ENCODE measurements at regions not wholly inside any gene's neighbourhood (a gene's known extent, or its start where the extent isn't known, plus 50 kb on each side); places are given as distances from the start of the nearest gene placed in this dataset.

DNA sequence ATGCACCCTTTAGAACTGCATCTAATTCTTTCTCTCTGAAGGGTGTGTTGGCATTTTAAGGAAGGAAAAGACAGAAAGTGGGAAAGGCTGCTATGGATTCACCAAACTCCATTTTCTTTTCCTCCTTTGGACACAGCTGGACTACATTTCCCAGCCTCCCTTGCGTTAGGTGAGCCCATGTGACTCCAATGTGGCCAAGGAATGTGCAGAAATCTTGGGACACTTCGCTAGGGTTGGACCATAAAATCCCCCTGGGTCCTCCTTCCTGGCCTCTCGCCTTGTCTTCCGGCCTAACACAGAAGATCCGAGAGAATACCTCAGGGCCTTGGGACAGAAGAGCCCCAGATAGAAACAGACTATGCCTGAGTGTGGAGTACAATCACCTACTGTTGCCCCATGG, 56.3 kb downstream of the ABCC12 start:
- H3K4me3 ChIP-seq (ENCODE audit: low read depth, low read length), result no peak overlapping the region
- no peaks in the 10 kb centered on the region for H3K27me3 ChIP-seq (replicated peaks)
- DNase-seq, result peak; percentile 5
- H3K27ac ChIP-seq, result no peak overlapping the region
- H3K36me3 ChIP-seq (replicated peaks), result no peaks in the 10 kb centered on the region
- in situ Hi-C loops (cut with HindIII; ENCODE audit: low pct_ligation_motif_present, low sequenced_read_pairs), result no loop called here
- TF ChIP-seq, protein P1, sequence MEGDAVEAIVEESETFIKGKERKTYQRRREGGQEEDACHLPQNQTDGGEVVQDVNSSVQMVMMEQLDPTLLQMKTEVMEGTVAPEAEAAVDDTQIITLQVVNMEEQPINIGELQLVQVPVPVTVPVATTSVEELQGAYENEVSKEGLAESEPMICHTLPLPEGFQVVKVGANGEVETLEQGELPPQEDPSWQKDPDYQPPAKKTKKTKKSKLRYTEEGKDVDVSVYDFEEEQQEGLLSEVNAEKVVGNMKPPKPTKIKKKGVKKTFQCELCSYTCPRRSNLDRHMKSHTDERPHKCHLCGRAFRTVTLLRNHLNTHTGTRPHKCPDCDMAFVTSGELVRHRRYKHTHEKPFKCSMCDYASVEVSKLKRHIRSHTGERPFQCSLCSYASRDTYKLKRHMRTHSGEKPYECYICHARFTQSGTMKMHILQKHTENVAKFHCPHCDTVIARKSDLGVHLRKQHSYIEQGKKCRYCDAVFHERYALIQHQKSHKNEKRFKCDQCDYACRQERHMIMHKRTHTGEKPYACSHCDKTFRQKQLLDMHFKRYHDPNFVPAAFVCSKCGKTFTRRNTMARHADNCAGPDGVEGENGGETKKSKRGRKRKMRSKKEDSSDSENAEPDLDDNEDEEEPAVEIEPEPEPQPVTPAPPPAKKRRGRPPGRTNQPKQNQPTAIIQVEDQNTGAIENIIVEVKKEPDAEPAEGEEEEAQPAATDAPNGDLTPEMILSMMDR (IDR thresholded peaks at IDR 0.05; ENCODE audit: low read depth, low read length, missing control alignments), result no peak

DNA sequence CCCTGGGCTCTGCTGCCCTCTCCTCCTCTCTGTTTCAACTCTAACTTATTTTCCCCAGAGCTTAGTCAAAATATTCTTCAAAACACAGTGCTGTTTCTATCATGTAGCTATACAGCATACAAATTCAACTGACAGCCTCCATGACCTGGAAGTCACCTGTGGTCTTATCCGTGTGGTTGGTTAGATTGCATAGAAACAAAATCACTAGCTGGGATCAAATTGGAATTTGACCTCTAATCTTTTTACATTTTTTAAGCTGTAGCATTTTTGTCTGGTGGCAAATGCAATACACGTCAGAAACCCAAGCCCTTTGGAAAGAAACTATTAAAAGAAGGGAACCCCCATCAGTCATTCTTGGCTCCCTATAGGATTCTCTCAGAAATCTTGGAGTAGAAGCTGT, 57.3 kb downstream of the ABCC12 start:
- TF ChIP-seq, protein P1 (IDR thresholded peaks at IDR 0.05; ENCODE audit: low read depth, low read length, missing control alignments), result no peak
- in situ Hi-C loops (cut with HindIII; ENCODE audit: low pct_ligation_motif_present, low sequenced_read_pairs), result no loop called here
- H3K4me3 ChIP-seq (ENCODE audit: low read depth, low read length), result no peak overlapping the region

DNA sequence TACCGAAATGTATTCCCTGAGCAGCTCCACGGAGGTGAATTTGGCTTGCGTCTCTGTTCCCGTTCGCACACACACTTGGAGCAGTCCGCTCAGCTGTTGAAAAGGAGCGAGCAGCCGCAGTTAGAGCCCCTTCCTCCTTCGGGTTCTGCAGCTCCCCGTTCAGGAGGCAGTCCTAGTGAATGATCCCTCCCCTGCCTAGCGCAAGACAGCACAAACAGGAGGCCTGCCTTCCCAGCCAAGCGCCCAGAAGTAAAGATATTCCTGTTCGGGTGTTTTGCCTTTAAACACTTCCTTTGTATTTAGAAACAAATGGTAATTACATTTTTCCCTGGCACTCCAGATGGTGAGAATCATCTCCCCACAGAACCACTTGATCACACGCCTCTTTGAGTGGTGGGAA, 64.7 kb downstream of the ABCC12 start:
- DNase-seq, result no peak
- no peaks in the 10 kb centered on the region for H3K27me3 ChIP-seq (replicated peaks)
- in situ Hi-C loops (cut with HindIII; ENCODE audit: low pct_ligation_motif_present, low sequenced_read_pairs), result no loop called here
- no peaks in the 10 kb centered on the region for H3K36me3 ChIP-seq (replicated peaks)
- TF ChIP-seq, protein P1 (IDR thresholded peaks at IDR 0.05; ENCODE audit: low read depth, low read length, missing control alignments), result no peak
- no peak overlapping the region for H3K27ac ChIP-seq
- no peak overlapping the region for H3K4me3 ChIP-seq (ENCODE audit: low read depth, low read length)

More for the DNA sequence above, 57.3 kb downstream of the ABCC12 start:
- Histone ChIP-seq H3K27ac (no peak overlapping the region), H3K27me3 (replicated peaks) (no peaks in the 10 kb centered on the region), H3K36me3 (replicated peaks) (no peaks in the 10 kb centered on the region)
- DNase-seq, result no peak

DNA sequence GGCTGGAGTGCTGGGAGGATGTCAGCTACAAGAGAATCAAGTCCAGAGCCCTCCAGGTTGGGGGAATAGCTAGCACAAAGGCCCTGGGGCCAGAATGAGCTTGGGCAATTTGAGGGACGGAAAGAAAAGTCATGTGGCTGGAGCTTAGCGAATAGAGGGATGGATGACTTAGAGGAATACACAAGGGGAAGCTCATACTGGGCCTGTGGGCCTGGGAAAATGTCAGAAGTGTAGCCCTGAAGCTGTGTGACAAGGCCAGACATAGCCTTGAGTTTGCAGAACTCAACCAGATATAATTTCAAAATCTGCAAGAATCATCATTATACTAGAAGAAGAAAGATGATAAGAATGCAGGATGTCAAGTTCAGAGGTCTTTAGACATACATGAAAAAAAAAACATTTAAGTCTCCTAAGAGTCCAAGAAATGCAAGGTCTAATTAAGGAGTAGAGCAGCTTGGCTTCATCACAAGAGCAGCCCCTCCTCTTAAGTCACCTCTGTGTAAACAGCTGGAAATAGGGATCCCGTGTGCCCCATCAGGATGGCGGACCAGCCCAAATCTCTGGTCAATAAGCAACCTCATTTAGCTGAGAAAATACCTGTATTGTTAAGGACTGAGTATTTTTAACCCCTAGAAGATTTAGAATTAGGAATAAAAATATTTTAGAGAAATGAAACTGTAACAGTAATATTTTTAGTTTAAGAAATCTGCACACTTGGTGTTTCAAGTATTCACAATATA, 66.6 kb downstream of the ABCC12 start:
- Histone ChIP-seq H3K27me3 (replicated peaks) (no peaks in the 10 kb centered on the region), H3K4me3 (ENCODE audit: low read depth, low read length) (no peak overlapping the region), H3K27ac (no peak overlapping the region), H3K36me3 (replicated peaks) (no peaks in the 10 kb centered on the region)
- no peak for DNase-seq
- TF ChIP-seq, protein P1 (IDR thresholded peaks at IDR 0.05; ENCODE audit: low read depth, low read length, missing control alignments), result no peak
- in situ Hi-C loops (cut with HindIII; ENCODE audit: low pct_ligation_motif_present, low sequenced_read_pairs), result no loop called here

DNA sequence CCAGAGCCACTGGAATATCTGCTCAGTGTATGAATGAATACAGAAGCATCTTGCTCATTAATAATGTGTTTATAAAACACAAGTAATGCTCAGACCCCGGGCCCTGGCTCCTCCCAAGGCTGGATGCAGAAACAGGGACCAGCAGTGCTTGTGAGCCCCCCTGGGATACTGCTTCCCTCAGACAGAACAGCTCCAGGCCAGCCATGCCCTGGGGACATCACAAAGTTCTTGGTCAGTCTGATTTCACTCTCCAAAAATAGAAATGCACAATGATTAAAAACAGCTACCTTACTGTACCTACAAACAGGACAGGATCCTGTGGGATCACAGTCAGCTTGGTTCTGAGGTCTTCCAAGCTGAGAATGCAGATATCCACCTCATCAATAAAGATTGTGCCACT, 68.2 kb downstream of the ABCC12 start:
- Histone ChIP-seq H3K27me3 (replicated peaks) (no peaks in the 10 kb centered on the region), H3K36me3 (replicated peaks) (no peaks in the 10 kb centered on the region), H3K4me3 (ENCODE audit: low read depth, low read length) (no peak overlapping the region), H3K27ac (no peak overlapping the region)
- DNase-seq, result no peak
- in situ Hi-C loops (cut with HindIII; ENCODE audit: low pct_ligation_motif_present, low sequenced_read_pairs), result no loop called here
- TF ChIP-seq, protein P1 (IDR thresholded peaks at IDR 0.05; ENCODE audit: low read depth, low read length, missing control alignments), result no peak

DNA sequence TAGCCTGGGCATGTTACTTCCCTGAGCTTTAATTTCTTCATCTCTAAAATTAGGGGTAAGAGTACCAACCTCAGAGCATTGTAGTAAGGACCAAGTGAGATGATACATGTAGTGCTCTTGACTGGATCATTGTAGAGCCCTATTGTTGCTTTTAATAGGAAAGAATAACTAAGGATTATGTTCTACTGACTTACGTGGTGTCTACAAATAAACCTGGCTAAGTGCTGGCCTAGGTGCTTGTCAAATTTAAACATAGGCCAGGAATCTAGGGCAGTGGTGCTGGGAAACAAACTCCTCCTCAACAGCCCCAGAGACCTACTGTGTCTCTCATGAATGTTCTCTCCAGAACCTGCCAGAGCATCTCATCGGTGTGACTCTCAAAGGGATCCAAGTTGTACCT, 69.4 kb downstream of the ABCC12 start:
- Histone ChIP-seq H3K4me3 (ENCODE audit: low read depth, low read length) (no peak overlapping the region), H3K27me3 (replicated peaks) (no peaks in the 10 kb centered on the region), H3K27ac (no peak overlapping the region), H3K36me3 (replicated peaks) (no peaks in the 10 kb centered on the region)
- DNase-seq, result no peak
- in situ Hi-C loops (cut with HindIII; ENCODE audit: low pct_ligation_motif_present, low sequenced_read_pairs), result no loop called here
- TF ChIP-seq, protein P1 (IDR thresholded peaks at IDR 0.05; ENCODE audit: low read depth, low read length, missing control alignments), result no peak
